ENCODE measurements at regions not wholly inside any gene's neighbourhood (a gene's known extent, or its start where the extent isn't known, plus 50 kb on each side); places are given as distances from the start of the nearest gene placed in this dataset.

GRCh38 chr18:30800800-30801199 lies 241.7 kb downstream of the DSC3 start:
- TF ChIP-seq CTCF (optimal IDR thresholded peaks at IDR 0.05 in 1 of 3, IDR thresholded peaks at IDR 0.05 in 1 of 3, conservative IDR thresholded peaks at IDR 0.05 in 1 of 3; ENCODE audit: extremely low read depth in 1 of 3, insufficient read depth in 2 of 3, low read length in 3 of 3) (no peak), EZH2 (IDR thresholded peaks at IDR 0.05; ENCODE audit: low read length) (no peak)

Data from keratinocyte (primary cell).